ENCODE measurements at regions not wholly inside any gene's neighbourhood (a gene's known extent, or its start where the extent isn't known, plus 50 kb on each side); places are given as distances from the start of the nearest gene placed in this dataset.

GRCh38 chr5:155957884-155958283 is 369.1 kb upstream of the SGCD start:
- Histone ChIP-seq H3K9me3 (ENCODE audit: control insufficient read depth in 1 of 2, low read length in 2 of 2) (no peaks in the 10 kb centered on the region), H3K9ac (ENCODE audit: low read depth in 1 of 2, low read length in 2 of 2) (no peak overlapping the region), H3K4me3 (ENCODE audit: low read depth in 1 of 2, low read length in 2 of 2) (no peak overlapping the region), H3K27me3 (ENCODE audit: control insufficient read depth in 1 of 2, insufficient read depth in 2 of 2, low read length in 2 of 2) (no peaks in the 10 kb centered on the region), H3K36me3 (ENCODE audit: control insufficient read depth in 1 of 2, insufficient read depth in 2 of 2, low read length in 2 of 2) (no peaks in the 10 kb centered on the region), H3K27ac (ENCODE audit: low read depth, low read length) (no peak overlapping the region), H3K4me1 (ENCODE audit: control insufficient read depth in 1 of 2, insufficient read depth in 2 of 2, low read length in 2 of 2) (no peaks in the 10 kb centered on the region)

- H3K4me3 ChIP-seq (ENCODE audit: low read depth in 1 of 2, low read length in 2 of 2): no peak overlapping the region
- no peak overlapping the region for H3K9ac ChIP-seq (ENCODE audit: low read depth in 1 of 2, low read length in 2 of 2)
- H3K9me3 ChIP-seq (ENCODE audit: control insufficient read depth in 1 of 2, low read length in 2 of 2): no peaks in the 10 kb centered on the region
- H3K27ac ChIP-seq (ENCODE audit: low read depth, low read length): no peak overlapping the region
- H3K4me1 ChIP-seq (ENCODE audit: control insufficient read depth in 1 of 2, insufficient read depth in 2 of 2, low read length in 2 of 2): no peaks in the 10 kb centered on the region
- no peaks in the 10 kb centered on the region for H3K27me3 ChIP-seq (ENCODE audit: control insufficient read depth in 1 of 2, insufficient read depth in 2 of 2, low read length in 2 of 2)
- no peaks in the 10 kb centered on the region for H3K36me3 ChIP-seq (ENCODE audit: control insufficient read depth in 1 of 2, insufficient read depth in 2 of 2, low read length in 2 of 2)
These were observed 367.9 kb upstream of the SGCD start for GRCh38 chr5:155959082-155959481.

GRCh38 chr5:155960177-155960576 is 366.8 kb upstream of the SGCD start:
- no peaks in the 10 kb centered on the region for H3K9me3 ChIP-seq (ENCODE audit: control insufficient read depth in 1 of 2, low read length in 2 of 2)
- no peaks in the 10 kb centered on the region for H3K4me1 ChIP-seq (ENCODE audit: control insufficient read depth in 1 of 2, insufficient read depth in 2 of 2, low read length in 2 of 2)
- no peak overlapping the region for H3K27ac ChIP-seq (ENCODE audit: low read depth, low read length)
- no peak overlapping the region for H3K9ac ChIP-seq (ENCODE audit: low read depth in 1 of 2, low read length in 2 of 2)
- H3K36me3 ChIP-seq (ENCODE audit: control insufficient read depth in 1 of 2, insufficient read depth in 2 of 2, low read length in 2 of 2): no peaks in the 10 kb centered on the region
- no peak overlapping the region for H3K4me3 ChIP-seq (ENCODE audit: low read depth in 1 of 2, low read length in 2 of 2)
- no peaks in the 10 kb centered on the region for H3K27me3 ChIP-seq (ENCODE audit: control insufficient read depth in 1 of 2, insufficient read depth in 2 of 2, low read length in 2 of 2)

GRCh38 chr5:155969537-155969936 is 357.4 kb upstream of the SGCD start:
- Histone ChIP-seq H3K27ac (ENCODE audit: low read depth, low read length) (no peak overlapping the region), H3K27me3 (ENCODE audit: control insufficient read depth in 1 of 2, insufficient read depth in 2 of 2, low read length in 2 of 2) (no peaks in the 10 kb centered on the region), H3K9me3 (ENCODE audit: control insufficient read depth in 1 of 2, low read length in 2 of 2) (no peaks in the 10 kb centered on the region), H3K4me1 (ENCODE audit: control insufficient read depth in 1 of 2, insufficient read depth in 2 of 2, low read length in 2 of 2) (no peaks in the 10 kb centered on the region), H3K4me3 (ENCODE audit: low read depth in 1 of 2, low read length in 2 of 2) (no peak overlapping the region), H3K36me3 (ENCODE audit: control insufficient read depth in 1 of 2, insufficient read depth in 2 of 2, low read length in 2 of 2) (no peaks in the 10 kb centered on the region), H3K9ac (ENCODE audit: low read depth in 1 of 2, low read length in 2 of 2) (no peak overlapping the region)

- H3K27me3 ChIP-seq (ENCODE audit: control insufficient read depth in 1 of 2, insufficient read depth in 2 of 2, low read length in 2 of 2): no peaks in the 10 kb centered on the region
- no peak overlapping the region for H3K27ac ChIP-seq (ENCODE audit: low read depth, low read length)
- no peak overlapping the region for H3K4me3 ChIP-seq (ENCODE audit: low read depth in 1 of 2, low read length in 2 of 2)
- H3K36me3 ChIP-seq (ENCODE audit: control insufficient read depth in 1 of 2, insufficient read depth in 2 of 2, low read length in 2 of 2): no peaks in the 10 kb centered on the region
- H3K9ac ChIP-seq (ENCODE audit: low read depth in 1 of 2, low read length in 2 of 2): no peak overlapping the region
- no peaks in the 10 kb centered on the region for H3K4me1 ChIP-seq (ENCODE audit: control insufficient read depth in 1 of 2, insufficient read depth in 2 of 2, low read length in 2 of 2)
- H3K9me3 ChIP-seq (ENCODE audit: control insufficient read depth in 1 of 2, low read length in 2 of 2): no peaks in the 10 kb centered on the region
These were observed 352.6 kb upstream of the SGCD start for GRCh38 chr5:155974369-155974768.

- Histone ChIP-seq H3K27ac (ENCODE audit: low read depth, low read length) (no peak overlapping the region), H3K9me3 (ENCODE audit: control insufficient read depth in 1 of 2, low read length in 2 of 2) (no peaks in the 10 kb centered on the region), H3K9ac (ENCODE audit: low read depth in 1 of 2, low read length in 2 of 2) (no peak overlapping the region), H3K27me3 (ENCODE audit: control insufficient read depth in 1 of 2, insufficient read depth in 2 of 2, low read length in 2 of 2) (no peaks in the 10 kb centered on the region), H3K4me3 (ENCODE audit: low read depth in 1 of 2, low read length in 2 of 2) (no peak overlapping the region), H3K4me1 (ENCODE audit: control insufficient read depth in 1 of 2, insufficient read depth in 2 of 2, low read length in 2 of 2) (no peaks in the 10 kb centered on the region), H3K36me3 (ENCODE audit: control insufficient read depth in 1 of 2, insufficient read depth in 2 of 2, low read length in 2 of 2) (no peaks in the 10 kb centered on the region)
These were observed 348.1 kb upstream of the SGCD start for GRCh38 chr5:155978850-155979249.

GRCh38 chr5:155982354-155982753 is 344.6 kb upstream of the SGCD start:
- Histone ChIP-seq H3K9me3 (ENCODE audit: control insufficient read depth in 1 of 2, low read length in 2 of 2) (no peaks in the 10 kb centered on the region), H3K27me3 (ENCODE audit: control insufficient read depth in 1 of 2, insufficient read depth in 2 of 2, low read length in 2 of 2) (no peaks in the 10 kb centered on the region), H3K27ac (ENCODE audit: low read depth, low read length) (no peak overlapping the region), H3K36me3 (ENCODE audit: control insufficient read depth in 1 of 2, insufficient read depth in 2 of 2, low read length in 2 of 2) (no peaks in the 10 kb centered on the region), H3K4me3 (ENCODE audit: low read depth in 1 of 2, low read length in 2 of 2) (no peak overlapping the region), H3K9ac (ENCODE audit: low read depth in 1 of 2, low read length in 2 of 2) (no peak overlapping the region), H3K4me1 (ENCODE audit: control insufficient read depth in 1 of 2, insufficient read depth in 2 of 2, low read length in 2 of 2) (no peaks in the 10 kb centered on the region)

GRCh38 chr5:155983954-155984353 is 343.0 kb upstream of the SGCD start:
- no peaks in the 10 kb centered on the region for H3K27me3 ChIP-seq (ENCODE audit: control insufficient read depth in 1 of 2, insufficient read depth in 2 of 2, low read length in 2 of 2)
- H3K9ac ChIP-seq (ENCODE audit: low read depth in 1 of 2, low read length in 2 of 2): no peak overlapping the region
- no peaks in the 10 kb centered on the region for H3K9me3 ChIP-seq (ENCODE audit: control insufficient read depth in 1 of 2, low read length in 2 of 2)
- H3K27ac ChIP-seq (ENCODE audit: low read depth, low read length): no peak overlapping the region
- no peak overlapping the region for H3K4me3 ChIP-seq (ENCODE audit: low read depth in 1 of 2, low read length in 2 of 2)
- no peaks in the 10 kb centered on the region for H3K4me1 ChIP-seq (ENCODE audit: control insufficient read depth in 1 of 2, insufficient read depth in 2 of 2, low read length in 2 of 2)
- H3K36me3 ChIP-seq (ENCODE audit: control insufficient read depth in 1 of 2, insufficient read depth in 2 of 2, low read length in 2 of 2): no peaks in the 10 kb centered on the region

- H3K4me3 ChIP-seq (ENCODE audit: low read depth in 1 of 2, low read length in 2 of 2): no peak overlapping the region
- H3K9me3 ChIP-seq (ENCODE audit: control insufficient read depth in 1 of 2, low read length in 2 of 2): no peaks in the 10 kb centered on the region
- H3K4me1 ChIP-seq (ENCODE audit: control insufficient read depth in 1 of 2, insufficient read depth in 2 of 2, low read length in 2 of 2): no peaks in the 10 kb centered on the region
- no peak overlapping the region for H3K9ac ChIP-seq (ENCODE audit: low read depth in 1 of 2, low read length in 2 of 2)
- no peak overlapping the region for H3K27ac ChIP-seq (ENCODE audit: low read depth, low read length)
- H3K36me3 ChIP-seq (ENCODE audit: control insufficient read depth in 1 of 2, insufficient read depth in 2 of 2, low read length in 2 of 2): no peaks in the 10 kb centered on the region
- H3K27me3 ChIP-seq (ENCODE audit: control insufficient read depth in 1 of 2, insufficient read depth in 2 of 2, low read length in 2 of 2): no peaks in the 10 kb centered on the region
These were observed 339.6 kb upstream of the SGCD start for GRCh38 chr5:155987265-155987810.

GRCh38 chr5:155989879-155990278 is 337.1 kb upstream of the SGCD start:
- Histone ChIP-seq H3K9me3 (ENCODE audit: control insufficient read depth in 1 of 2, low read length in 2 of 2) (no peaks in the 10 kb centered on the region), H3K4me1 (ENCODE audit: control insufficient read depth in 1 of 2, insufficient read depth in 2 of 2, low read length in 2 of 2) (no peaks in the 10 kb centered on the region), H3K9ac (ENCODE audit: low read depth in 1 of 2, low read length in 2 of 2) (no peak overlapping the region), H3K4me3 (ENCODE audit: low read depth in 1 of 2, low read length in 2 of 2) (no peak overlapping the region), H3K36me3 (ENCODE audit: control insufficient read depth in 1 of 2, insufficient read depth in 2 of 2, low read length in 2 of 2) (no peaks in the 10 kb centered on the region), H3K27ac (ENCODE audit: low read depth, low read length) (no peak overlapping the region), H3K27me3 (ENCODE audit: control insufficient read depth in 1 of 2, insufficient read depth in 2 of 2, low read length in 2 of 2) (no peaks in the 10 kb centered on the region)

- Histone ChIP-seq H3K9ac (ENCODE audit: low read depth in 1 of 2, low read length in 2 of 2) (no peak overlapping the region), H3K27me3 (ENCODE audit: control insufficient read depth in 1 of 2, insufficient read depth in 2 of 2, low read length in 2 of 2) (no peaks in the 10 kb centered on the region), H3K4me3 (ENCODE audit: low read depth in 1 of 2, low read length in 2 of 2) (no peak overlapping the region), H3K27ac (ENCODE audit: low read depth, low read length) (no peak overlapping the region), H3K9me3 (ENCODE audit: control insufficient read depth in 1 of 2, low read length in 2 of 2) (no peaks in the 10 kb centered on the region), H3K4me1 (ENCODE audit: control insufficient read depth in 1 of 2, insufficient read depth in 2 of 2, low read length in 2 of 2) (no peaks in the 10 kb centered on the region), H3K36me3 (ENCODE audit: control insufficient read depth in 1 of 2, insufficient read depth in 2 of 2, low read length in 2 of 2) (no peaks in the 10 kb centered on the region)
These were observed 330.8 kb upstream of the SGCD start for GRCh38 chr5:155996123-155996522.
